Activated effector memory CD4-positive, alpha-beta T cell treated with anti-CD3 and anti-CD28 coated beads, Interleukin-2, amount 50 U/mL, for 16 hours (primary cell): ENCODE measurements at regions not wholly inside any gene's neighbourhood (a gene's known extent, or its start where the extent isn't known, plus 50 kb on each side); places are given as distances from the start of the nearest gene placed in this dataset.

Experiments
- DNase-seq: peaks from one replicate; pipeline ENCODE4 v3.0.0-alpha.2; 2020

DNA sequence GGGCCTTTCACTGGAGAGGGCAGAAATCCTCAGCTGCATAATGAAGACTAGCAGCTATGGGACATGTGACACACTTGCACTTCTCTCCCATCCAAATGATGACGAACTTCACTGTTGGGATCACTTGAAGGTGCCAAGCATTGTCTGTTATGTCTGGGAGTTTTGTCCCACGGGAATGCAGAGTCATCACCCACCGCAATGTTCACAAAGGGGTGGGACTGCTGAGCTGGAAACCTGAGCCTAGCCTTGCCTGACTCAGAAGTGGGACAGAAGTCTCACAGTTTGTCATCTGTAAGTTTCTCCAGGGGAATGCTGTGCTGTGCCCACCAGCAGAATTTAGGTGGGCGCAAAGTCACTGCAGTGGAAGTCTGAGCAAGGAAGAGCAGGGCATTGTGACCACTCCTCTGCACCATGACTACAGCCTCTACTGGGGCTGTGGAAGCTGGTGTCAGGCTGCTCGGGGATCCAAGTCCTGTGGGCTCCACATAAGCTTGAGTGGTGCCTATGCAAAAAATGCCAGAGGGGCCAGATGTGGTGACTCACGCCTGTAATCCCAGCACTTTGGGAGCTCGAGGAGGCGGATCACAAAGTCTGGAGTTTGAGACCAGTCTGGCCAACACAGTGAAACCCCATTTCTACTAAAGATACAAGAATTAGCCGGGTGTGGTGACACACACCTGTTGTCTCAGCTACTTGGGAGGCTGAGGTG, 472.0 kb upstream of the CNTNAP2 start:
- no peak for DNase-seq

DNA sequence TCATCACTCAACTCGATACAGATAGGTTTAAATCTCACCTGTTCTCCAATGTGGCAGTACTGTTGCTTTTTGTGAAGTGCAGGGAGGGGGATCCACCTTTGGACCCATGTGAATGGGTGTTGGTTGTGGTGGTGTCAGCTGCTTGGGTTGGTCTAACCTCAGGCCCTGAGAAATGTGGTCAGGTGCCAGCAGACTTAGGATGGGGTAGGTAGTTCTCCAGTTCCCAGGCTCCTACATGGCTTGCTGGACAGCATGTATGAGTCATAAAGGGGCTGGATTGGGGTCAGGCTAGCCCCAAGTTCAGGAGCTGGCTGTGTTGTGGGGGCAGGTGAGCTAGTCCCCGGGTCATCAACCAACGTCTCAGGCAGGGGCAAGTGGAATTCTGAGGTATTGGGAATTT, 472.6 kb upstream of the CNTNAP2 start:
- no peak for DNase-seq

DNA sequence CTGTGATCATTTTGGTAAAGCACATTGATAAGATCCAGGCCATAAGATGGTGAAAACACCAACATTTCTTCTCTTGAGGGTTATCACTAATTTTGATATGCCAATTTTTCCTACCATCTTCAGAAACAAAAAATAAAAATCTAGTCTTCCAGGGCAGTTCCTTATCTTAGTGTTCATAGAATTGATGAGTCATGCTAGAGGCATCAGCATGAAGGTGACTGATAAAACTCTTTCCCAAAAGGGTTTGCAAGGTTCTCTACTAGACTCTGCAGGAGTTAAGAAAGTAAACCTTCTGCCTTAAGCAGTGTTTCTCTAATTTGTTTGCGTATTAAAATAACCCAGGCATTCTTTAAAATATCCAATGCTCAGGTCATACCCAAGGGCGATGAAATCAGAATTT, 483.1 kb upstream of the CNTNAP2 start:
- DNase-seq, result no peak

DNA sequence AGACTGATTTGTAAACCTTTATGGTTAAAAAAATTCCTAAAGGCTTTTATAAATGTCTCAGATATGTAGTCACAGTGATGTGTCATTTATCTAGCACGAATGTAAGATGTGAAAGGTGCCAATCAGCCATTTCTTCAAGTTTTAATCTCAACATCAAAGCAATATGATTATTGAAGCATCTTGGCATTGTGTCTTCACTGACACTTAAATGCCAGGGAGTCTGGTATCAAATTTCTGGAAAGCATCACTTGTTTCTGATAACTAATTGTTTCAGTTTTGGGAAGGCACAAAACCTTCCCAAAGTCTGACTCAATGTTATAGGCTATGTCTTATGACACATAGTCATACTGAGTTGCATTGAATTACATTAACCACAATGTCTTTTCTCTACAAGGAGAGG, 492.0 kb upstream of the CNTNAP2 start:
- no peak for DNase-seq

DNA sequence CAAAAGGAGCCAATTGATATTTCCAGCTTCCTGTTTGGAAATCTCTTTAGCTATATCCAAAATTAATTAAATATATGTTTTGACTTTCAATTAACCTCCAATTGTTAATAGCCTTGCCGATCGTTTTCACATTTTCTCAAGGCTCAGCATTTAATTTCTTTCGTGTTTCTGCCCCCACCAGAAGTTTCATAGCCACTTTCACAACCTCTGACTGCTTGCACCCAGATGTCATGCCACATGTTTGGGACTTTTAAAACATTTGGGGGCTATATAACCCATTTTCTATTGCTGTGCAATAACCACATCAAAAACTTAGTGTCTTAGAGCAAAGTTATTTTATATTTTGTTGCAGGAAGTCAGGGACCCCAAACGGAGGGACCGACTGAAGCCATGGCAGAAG, 510.6 kb upstream of the CNTNAP2 start:
- no peak for DNase-seq

DNA sequence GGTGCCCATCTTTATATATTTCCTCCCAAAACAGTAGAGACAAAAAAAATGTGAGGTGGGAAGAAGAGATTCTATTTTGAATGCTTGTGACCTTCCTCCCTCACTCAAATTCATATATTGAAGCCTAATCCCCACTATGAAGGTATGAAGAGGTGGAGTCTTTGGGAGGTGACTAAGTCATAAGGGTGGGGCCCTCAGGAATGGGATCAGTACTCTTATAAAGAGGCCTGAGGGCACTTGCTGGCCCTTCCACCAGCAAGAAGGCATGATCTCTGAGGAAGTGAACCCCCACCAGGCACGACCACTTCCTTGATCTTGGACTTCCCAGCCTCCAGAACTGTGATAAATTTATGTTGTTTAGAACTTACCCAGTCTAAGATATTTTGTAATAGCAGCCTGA, 517.2 kb upstream of the CNTNAP2 start:
- no peak for DNase-seq

DNA sequence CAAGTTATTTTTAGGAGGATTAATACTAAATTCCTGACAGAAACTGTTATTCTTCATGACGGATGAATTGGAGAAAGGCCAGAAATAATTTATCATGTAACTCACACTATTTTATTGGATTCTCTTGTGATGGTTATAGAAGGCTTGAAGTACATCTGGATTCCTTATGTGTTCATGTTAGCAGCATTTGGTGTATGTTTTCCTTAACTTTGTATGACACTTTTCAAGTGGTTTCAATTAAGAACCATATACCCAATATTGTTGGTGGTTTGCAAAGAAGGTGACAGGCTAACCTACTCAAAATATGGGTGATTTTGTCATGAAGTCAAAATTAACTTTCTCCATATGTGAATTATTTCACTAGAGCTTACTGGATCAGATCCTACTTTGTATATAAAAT, 532.2 kb upstream of the CNTNAP2 start:
- DNase-seq, result no peak

DNA sequence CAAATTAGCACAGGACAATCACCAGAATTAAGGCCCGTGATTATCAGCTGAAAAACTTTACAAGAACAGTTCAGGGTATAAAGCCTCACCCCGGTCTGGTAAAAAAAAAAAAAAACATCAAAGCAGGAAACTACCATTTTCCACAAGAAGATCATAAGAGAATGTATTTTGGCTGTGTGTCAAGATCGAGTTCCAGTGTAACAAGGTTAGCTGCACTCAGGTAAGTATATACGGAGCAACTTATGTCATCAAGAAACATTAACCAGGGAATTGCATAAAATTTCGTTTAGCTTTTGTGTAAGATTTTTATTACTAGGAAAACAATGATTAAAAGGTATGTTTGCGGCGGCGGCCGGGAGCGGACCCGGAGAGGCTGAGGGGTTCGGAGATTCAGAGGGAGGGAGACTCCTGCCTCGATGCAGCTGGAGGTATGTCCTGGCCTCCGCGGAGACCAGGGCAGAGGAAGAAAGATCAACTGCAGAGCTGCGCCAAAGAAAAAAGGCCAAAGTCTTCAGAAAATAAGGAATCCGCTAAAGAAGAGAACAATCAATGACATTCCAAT, 533.8 kb upstream of the CNTNAP2 start:
- no peak for DNase-seq

DNA sequence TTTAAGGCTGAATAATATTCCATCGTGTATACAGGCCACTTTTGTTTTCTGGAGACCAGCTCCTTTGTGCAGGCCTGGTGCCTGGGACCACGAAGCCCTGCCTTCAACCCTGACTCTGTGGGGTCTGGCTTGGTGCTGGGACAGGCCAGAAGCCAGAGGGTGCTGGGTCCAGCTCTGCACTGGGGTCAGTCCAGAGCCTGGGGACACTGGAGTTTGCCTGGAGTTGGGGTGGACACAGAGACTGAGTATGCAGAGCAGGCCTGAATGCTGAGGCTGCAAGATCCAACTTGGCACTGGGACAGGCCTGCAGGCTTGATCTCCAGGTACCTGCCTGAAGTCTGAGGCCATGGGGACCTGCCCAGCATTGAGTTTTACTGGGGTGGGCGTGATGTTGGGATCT, 558.8 kb upstream of the CNTNAP2 start:
- DNase-seq, result no peak

DNA sequence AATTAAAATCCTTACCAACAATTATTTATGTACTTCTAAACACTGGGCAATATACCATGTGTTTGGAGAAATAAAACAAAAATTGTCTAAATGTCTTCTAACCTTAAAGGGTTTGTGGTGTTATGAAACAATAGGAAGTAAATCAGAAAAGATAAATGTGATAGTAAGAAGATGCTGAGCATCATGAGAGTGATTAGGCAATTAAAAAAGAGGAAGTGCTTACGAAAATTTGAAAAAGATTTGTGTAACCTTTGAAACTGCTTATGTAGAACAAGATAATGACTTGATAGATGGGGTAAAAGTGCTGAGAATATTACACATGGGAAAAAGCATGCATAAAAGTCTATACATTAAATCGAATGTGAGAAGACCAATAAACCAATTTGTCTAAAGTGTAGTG, 573.4 kb upstream of the CNTNAP2 start:
- DNase-seq, result no peak

DNA sequence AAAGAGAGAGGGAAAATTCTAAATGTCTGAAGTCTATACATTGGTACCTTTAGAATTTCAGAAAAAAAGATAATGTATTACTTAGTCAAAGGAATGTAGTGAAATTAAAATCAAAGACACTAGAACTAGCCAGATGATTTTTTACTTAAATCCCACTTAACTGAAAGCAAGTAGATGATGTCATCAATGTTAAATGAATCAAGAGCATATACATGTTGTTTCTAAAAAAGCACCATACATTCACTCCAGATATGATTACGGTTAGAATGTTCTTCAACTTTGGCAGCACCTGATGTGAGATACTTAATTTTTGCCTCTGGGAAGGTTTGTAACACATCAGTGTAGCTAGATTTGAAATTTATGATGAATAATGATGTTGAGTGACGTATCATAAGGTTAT, 576.7 kb upstream of the CNTNAP2 start:
- DNase-seq, result no peak

DNA sequence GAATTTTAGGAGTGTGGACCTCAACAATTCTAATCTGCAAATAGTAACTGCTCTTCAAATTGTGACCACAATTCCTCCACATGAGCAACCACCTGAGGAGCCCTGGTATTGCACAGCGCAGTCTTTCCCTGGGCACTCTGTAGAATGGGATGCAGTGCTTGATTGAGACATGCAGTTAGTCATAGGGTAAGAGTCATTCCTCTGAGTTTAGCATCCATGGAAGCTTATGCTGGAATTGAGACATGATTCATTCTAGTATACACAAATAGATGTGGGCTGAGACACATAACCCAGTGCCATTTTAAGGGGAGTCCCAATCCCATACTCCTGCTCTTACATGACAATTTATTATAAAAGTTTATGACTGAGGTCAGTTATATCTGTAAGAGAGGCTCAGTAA, 582.3 kb upstream of the CNTNAP2 start:
- no peak for DNase-seq

DNA sequence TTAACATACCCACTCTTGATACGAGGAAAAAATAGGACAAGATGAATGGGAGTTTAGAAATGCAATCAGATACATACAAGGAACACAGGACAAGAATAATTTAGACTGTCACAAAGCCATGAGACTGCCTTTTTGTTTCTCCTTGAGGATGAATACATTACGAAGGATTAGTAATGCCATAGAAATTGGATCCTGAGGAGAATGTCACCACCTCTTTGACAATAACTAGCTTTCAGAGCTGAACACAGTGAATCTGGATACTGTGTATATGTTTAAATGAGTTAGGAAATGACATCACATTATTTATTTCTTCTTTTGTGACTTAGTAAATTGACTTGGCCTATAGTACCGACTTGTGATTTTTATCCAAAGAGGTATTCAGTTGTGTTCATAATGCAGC, 596.3 kb upstream of the CNTNAP2 start:
- no peak for DNase-seq

DNA sequence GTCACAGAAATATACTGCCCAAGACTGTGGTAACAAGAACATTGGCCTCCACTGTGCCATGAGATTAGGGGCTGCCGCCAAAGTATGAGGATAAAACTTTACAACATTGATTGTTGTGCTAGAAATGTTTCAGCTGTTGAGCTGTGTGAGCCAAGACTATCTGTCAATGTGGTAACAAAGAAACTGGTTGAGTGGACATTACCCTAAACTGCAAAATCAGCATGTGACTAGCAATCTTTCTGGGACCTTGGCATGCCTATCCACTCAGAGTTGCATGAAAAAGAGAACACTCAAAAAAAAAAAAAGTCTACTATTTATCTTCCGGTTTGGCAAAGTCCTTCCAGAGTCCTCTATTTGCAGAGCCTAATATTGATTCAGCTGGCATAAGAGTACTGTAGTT, 605.6 kb upstream of the CNTNAP2 start:
- no peak for DNase-seq

DNA sequence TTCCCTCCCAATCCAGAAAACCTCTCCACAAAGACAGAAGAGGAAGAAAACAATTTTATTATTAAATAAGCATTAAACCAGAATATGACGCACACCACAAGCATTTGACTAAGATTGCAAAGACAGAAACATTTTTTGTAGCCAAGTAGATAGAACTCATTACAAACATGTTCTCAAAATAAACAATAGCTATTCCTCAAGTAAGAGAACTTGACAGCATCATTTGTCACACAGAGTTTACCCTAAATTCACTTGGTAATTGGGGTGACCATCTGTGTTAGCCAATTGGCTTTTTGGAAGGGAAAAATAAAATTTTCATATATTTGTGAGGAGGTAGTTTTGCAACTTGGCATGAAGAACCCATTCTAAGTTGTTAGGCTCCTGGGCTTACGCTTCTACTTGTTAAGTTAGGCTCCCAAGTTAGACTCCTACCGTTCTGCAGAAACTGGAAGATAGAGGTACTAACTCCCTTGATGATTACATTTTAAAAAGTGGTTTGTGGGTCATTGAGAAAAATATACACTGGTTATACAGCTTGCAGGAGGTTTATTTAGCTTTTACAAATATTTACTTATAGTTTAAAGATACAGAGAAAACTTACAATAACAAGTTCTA, 618.6 kb upstream of the CNTNAP2 start:
- no peak for DNase-seq

DNA sequence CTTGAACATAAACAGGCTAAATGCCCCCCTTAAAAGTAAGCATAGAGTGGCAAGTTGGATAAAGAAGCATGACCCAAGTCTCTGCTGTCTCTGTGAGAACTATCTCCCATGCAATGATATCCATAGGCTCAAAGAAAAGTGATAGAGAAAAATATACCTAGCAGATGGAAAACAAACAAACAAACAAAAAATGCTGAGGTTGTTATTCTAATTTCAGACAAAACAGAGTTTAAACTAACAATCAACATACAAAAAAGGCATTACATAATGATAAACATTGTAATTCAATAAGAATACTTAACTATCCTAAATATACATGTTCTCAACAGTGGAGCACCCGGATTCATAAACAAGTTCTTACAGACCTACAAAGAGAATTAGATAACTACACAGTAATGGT, 626.2 kb upstream of the CNTNAP2 start:
- no peak for DNase-seq

DNA sequence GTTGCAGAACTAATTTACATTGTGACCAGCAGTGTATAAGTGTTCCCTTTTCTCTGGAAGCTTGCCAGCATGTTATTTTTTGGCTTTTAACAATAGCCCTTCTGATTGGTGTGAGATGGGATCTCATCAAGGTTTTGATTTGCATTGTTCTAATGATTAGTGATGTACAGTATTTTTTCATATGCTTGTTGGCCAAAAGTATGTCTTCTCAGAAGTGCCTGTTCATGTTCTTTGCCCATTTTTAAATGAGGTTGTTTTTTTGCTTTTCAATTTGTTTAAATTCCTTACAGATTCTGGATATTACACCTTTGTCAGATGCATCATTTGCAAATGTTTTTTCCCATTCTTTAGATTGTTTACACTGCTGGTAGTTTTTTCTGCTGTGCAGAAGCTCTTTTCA, 627.0 kb upstream of the CNTNAP2 start:
- no peak for DNase-seq

DNA sequence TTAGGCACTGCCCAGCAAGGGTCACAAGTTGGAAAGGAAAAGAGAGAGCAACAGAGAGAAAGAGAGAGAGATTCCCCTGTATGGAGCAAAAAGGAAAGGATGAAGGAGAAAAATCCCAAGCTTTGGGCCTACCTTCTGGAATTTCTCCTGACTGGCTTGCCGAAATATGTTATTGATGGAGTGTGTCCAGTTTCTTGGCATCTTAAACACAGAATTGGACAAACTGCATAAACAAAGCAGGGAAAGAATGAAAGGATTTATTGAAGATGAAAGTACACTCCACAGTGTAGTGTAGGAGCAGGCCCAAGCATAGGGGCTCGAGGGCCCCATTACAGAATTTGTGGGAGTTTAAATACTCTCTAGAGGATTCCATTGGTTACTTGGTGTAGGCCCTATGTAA, 627.8 kb upstream of the CNTNAP2 start:
- no peak for DNase-seq

DNA sequence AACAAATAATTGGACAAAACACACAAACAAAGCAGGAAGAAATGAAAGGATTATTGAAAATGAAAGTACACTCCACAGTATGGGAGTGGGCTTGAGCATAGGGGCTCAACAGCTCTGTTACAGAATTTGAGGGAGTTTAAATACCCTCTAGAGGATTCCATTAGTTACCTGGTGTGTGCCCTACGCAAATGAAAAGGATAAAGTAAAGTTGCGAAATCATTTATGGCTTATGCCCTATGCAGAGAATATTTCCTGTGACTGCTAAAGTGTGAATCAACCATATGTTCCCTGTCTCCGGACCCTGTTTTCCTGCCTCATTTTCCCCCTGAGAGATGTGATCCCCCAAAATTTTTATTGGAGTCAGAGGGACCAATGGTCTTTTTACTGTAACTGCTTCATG, 634.6 kb upstream of the CNTNAP2 start:
- DNase-seq, result no peak

DNA sequence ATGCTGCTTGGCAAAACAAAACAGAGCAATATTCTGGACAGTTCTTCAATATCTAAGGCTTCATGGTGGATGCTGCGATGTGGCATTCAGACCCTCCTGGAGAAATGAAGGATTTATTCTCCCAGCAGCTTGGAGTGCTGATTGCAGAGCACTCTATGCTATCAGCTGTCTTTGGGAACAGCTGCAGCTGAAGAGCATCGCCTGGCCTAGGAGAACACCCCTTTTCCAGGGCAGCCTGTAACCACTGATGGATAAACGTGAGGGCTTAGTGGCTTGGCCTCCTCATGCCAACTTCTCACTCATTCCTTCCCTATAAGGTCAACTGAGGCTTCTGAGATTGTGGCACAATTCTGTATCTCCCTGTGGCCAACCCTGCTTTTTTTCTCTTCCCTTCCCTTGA, 638.1 kb upstream of the CNTNAP2 start:
- no peak for DNase-seq

DNA sequence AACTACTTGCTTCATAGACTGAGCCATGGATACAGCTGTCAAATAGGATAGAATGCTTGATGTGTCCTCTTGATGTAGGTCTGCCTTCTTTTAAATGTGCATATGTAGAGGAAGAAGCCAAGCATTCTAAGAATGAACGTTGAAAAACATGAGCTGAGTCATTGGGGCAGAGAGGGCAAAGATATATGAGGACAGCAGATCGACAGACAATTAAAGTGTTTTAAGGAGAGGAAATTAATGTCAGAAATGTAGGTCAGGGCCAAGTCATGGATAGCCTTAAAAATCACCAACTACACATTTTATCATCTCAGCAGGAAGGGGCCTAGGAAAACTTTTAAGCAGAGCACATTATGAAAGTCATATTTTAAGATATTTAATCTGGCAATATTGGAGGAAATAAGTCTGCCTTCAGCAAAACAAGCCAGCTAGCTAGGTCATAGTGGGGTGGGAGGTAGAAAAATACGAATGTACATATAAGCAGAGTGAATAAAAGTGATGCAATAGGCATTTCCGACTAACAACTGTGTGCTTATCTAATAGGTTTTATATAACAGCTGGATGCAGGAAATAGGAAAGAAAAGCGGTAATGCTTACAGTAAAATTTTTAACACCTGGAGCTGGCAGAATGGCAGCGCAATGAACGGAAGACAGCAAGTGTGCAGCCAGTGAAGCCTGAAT, 638.3 kb upstream of the TPK1 start:
- DNase-seq, result no peak

DNA sequence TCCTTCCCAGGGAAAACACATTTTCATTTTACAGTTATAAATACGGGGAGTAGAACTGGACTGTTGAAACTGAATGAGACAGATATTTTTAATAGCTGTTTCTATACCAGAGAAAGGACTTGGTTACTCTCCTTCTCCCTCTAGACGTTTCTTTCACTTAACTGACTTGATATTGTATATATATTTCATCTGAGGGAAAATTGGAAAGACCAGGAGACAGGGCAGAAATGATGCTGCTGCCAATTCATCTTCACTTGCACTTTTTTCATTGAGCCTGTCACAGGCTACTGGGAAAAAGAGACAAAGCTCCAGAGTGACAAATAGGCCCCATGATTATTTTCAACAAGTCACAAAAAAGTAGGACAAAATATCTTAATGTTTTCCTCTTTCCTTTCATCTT, 636.0 kb upstream of the TPK1 start:
- no peak for DNase-seq

DNA sequence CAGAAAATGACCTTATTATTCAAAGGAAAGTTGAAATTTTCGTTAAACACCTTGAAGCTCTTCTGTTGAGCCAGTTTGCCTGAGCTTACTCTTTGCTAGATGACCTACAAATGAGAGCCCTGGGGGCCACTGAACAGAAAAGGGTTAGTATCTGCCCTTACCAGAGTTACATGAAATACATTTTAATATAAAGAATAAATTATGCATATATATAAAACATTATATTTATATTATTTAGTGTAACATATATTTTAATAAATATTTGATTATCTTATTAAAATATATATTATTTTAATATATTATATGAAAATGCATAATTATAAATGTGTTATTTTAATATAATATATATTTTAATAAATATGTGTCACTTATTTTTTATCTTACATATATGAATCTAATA, 628.4 kb upstream of the TPK1 start:
- DNase-seq, result no peak

DNA sequence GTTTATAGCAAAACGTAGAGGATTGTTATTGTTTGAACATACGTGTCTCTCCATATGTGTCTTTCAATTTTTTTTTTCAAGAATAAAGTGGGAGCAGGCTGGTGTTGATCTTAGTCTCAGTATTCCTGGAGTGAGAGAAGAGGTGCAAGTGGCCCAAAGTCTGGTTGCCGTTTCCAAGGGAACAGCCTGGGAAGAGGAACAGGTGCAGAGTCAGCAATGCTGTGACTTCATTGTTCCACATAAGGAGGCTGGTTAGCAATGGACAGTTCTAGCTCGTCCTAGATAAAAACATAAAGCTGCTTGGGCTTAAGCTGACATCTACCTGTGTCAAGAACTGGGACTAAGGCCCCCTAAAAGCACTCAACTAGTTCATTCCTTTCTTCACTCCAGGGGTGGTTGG, 626.6 kb upstream of the TPK1 start:
- no peak for DNase-seq
